A549 (cell line): ENCODE measurements at regions not wholly inside any gene's neighbourhood (a gene's known extent, or its start where the extent isn't known, plus 50 kb on each side); places are given as distances from the start of the nearest gene placed in this dataset.

ENCODE experiments used
- ATAC-seq, 2 experiments: fragments of 200-7000 bp in 1 of 2; fragments of >200 bp in 1 of 2; cut with Nextera tagmentation in 1 of 2; cut with Tn5 transposase in 1 of 2; 3 replicates each; pipeline versions ENCODE4 v1.8.0 to v1.9.1; 2018 to 2020; ENCODE audit warnings: mild to moderate bottlenecking in 1 of 2, moderate library complexity in 1 of 2
- CTCF ChIA-PET: fragments of 300-600 bp; sonication (Branson Sonifier 250); formaldehyde crosslinking; extraction: SDS; loops from one replicate; lab custom pipeline; 2021; ENCODE audit warnings: antibody characterized with exemption, inconsistent platforms; lab: Yijun Ruan, JAX
- POLR2A ChIA-PET: fragments of 350-600 bp; formaldehyde crosslinking; extraction: SDS; loops from one replicate; lab custom pipeline; 2021; ENCODE audit warnings: antibody characterized with exemption, inconsistent platforms; lab: Yijun Ruan, JAX
- DNase-seq, 2 experiments: peaks; one replicate each; pipeline versions ENCODE4 v3.0.0 to v3.0.0-alpha.2; 2011 to 2016; ENCODE audit warnings: low read depth in 1 of 2, low spot score in 1 of 2
- FAIRE-seq: peaks from 2 replicates; lab custom pipeline; 2011; peaks lifted over from hg19 to GRCh38; lab: Jason Lieb, UNC
- H3K27ac ChIP-seq, 2 experiments: fragments of >200 bp; sonication (Bioruptor Twin); formaldehyde crosslinking; 3 replicates each; pipeline ENCODE4 v1.5.1; 2016 to 2017
- H3K4me1 ChIP-seq: fragments of >200 bp; sonication (Bioruptor Twin); formaldehyde crosslinking; 3 replicates; pipeline ENCODE4 v1.6.1; 2016
- H3K4me2 ChIP-seq: fragments of >200 bp; sonication (Bioruptor Twin); formaldehyde crosslinking; 3 replicates; pipeline ENCODE4 v1.6.1; 2016
- H3K4me3 ChIP-seq: fragments of >200 bp; sonication (Bioruptor Twin); formaldehyde crosslinking; 3 replicates; pipeline ENCODE4 v1.5.1; 2016
- H3K9me3 ChIP-seq: fragments of >200 bp; sonication (Bioruptor Twin); formaldehyde crosslinking; 3 replicates; pipeline ENCODE4 v1.6.1; 2016
- CBX8 ChIP-seq: fragments of 200-600 bp; sonication (generic); IDR thresholded peaks from 2 replicates; pipeline ENCODE4 v1.6.1; 2016
- CTCF ChIP-seq: fragments of >200 bp; sonication (Bioruptor Twin); formaldehyde crosslinking; IDR thresholded peaks from 3 replicates; pipeline ENCODE4 v1.5.1; 2016
- EP300 ChIP-seq, 2 experiments: fragments of >200 bp; sonication (Bioruptor Twin); formaldehyde crosslinking; IDR thresholded peaks; 2 replicates in 1 of 2; 3 replicates in 1 of 2; pipeline ENCODE4 v1.6.1; 2016 to 2017
- HDAC2 ChIP-seq: fragments of 200-600 bp; sonication (generic); IDR thresholded peaks from 2 replicates; pipeline ENCODE4 v1.6.1; 2016
- HMGXB4 ChIP-seq: fragments of 250-450 bp; sonication (Bioruptor Pico); IDR thresholded peaks from 2 replicates; pipeline ENCODE4 v1.5.0; 2021; ENCODE audit warnings: mild to moderate bottlenecking, moderate library complexity, borderline replicate concordance
- JUNB ChIP-seq: fragments of >200 bp; sonication (Bioruptor Twin); formaldehyde crosslinking; IDR thresholded peaks from 2 replicates; pipeline ENCODE4 v1.6.1; 2016
- MYC ChIP-seq: IDR thresholded peaks from 2 replicates; pipeline ENCODE4 v1.6.1; 2012; ENCODE audit warnings: mild to moderate bottlenecking, inconsistent platforms, low read length, improper control_type of control experiment, borderline replicate concordance
- POLR2A ChIP-seq: IDR thresholded peaks from 2 replicates; pipeline ENCODE4 v1.6.1; 2012; ENCODE audit warnings: mild to moderate bottlenecking, low read length
- RFX5 ChIP-seq: fragments of 450-650 bp; IDR thresholded peaks from 2 replicates; pipeline ENCODE4 v1.7.1; 2014; ENCODE audit warnings: antibody characterized with exemption, mild to moderate bottlenecking, moderate library complexity
- RNF2 ChIP-seq: fragments of 200-600 bp; sonication (generic); IDR thresholded peaks from 2 replicates; pipeline ENCODE4 v1.6.1; 2016; ENCODE audit warnings: low read depth, mild to moderate bottlenecking, antibody characterized with exemption, moderate library complexity, borderline replicate concordance
- USF2 ChIP-seq: fragments of 450-650 bp; IDR thresholded peaks from 2 replicates; pipeline ENCODE4 v1.6.1; 2014; ENCODE audit warnings: antibody characterized with exemption
- ZNF302 ChIP-seq: fragments of 250-450 bp; sonication (Bioruptor Pico); IDR thresholded peaks from 2 replicates; pipeline ENCODE4 v1.9.0; 2021; ENCODE audit warnings: inconsistent platforms, mild to moderate bottlenecking, moderate library complexity
- WGBS: methylation state at CpG from one replicate; pipeline ENCODE4 v1.1.6; 2017; ENCODE audit errors: missing lambda C conversion rate; 5-methylcytosine and 5-hydroxymethylcytosine counted together
- TF ChIP-seq, protein P1 (sequence below): IDR thresholded peaks from 2 replicates; pipeline ENCODE4 v1.6.1; 2012; ENCODE audit warnings: low read depth, borderline replicate concordance
- TF ChIP-seq, protein P2 (sequence below): fragments of 150-350 bp; IDR thresholded peaks from 2 replicates; pipeline ENCODE4 v1.6.1; 2014; ENCODE audit warnings: low read depth, mild to moderate bottlenecking, low read length
- TF ChIP-seq, protein P3 (sequence below): fragments of 250-450 bp; sonication (Bioruptor Pico); IDR thresholded peaks from 2 replicates; pipeline ENCODE4 v1.5.0; 2020; ENCODE audit warnings: low read depth, mild to moderate bottlenecking, moderate library complexity

DNA sequence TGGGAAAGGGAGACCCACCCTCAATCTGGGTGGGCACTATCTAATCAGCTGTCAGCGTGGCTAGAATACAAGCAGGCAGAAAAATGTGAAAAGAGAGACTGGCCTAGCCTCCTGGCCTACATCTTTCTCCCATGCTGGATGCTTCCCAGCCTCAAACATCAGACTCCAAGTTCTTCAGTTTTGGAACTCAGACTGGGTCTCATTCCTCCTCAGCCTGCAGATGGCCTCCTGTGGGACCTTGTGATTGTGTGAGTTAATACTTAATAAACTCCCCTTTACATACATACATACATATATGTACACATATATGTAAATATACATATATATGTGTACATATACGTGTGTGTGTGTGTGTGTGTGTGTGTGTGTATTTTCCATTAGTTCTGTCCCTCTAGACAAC, 207.1 kb downstream of the BRINP2 start:
- 0% methylated on average over 2 of the region's 2 CpGs for WGBS
- no peak for ATAC-seq

DNA sequence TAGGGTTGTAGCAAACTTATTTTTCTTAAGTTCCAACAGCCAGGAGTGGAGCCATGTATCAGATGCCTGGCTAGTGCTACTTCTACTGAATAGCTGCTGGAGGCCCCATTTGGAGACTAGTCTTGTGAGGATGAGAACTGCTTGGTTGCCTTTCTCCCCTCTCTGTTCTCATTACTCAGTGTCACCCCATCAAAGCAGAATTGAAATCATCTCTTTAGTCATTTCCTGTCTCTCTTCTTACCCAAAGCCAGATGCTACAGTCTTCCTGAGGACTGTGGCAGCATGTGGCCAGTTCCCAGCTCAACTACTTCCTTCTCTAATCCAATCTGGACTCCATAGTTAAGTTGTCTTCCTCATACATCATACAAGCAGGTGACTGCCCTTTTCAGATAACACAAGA, 197.5 kb downstream of the BRINP2 start:
- no peak overlapping the region for H3K4me2 ChIP-seq
- no peak for TF ChIP-seq RNF2
- TF ChIP-seq, protein P1, sequence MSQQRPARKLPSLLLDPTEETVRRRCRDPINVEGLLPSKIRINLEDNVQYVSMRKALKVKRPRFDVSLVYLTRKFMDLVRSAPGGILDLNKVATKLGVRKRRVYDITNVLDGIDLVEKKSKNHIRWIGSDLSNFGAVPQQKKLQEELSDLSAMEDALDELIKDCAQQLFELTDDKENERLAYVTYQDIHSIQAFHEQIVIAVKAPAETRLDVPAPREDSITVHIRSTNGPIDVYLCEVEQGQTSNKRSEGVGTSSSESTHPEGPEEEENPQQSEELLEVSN: no peak
- TF ChIP-seq, all 56 proteins: peak for 0
- no peak for FAIRE-seq
- POLR2A ChIA-PET: no interaction called here
- Histone ChIP-seq H3K4me3 (no peak overlapping the region), H3K4me1 (no peaks in the 10 kb centered on the region), H3K9me3 (no peaks in the 10 kb centered on the region), H3K27ac (no peak overlapping the region)
- CTCF ChIA-PET: interaction anchor here (0.9 to 1.9 kb wide), 3 partner anchors 9 to 470 kb away, joined by 3 to 4 read pairs (median 3); no protein-coding TSS in a partner anchor
- ATAC-seq: no peak
- DNase-seq: no peak

More for the DNA sequence above, 207.1 kb downstream of the BRINP2 start:
- Histone ChIP-seq H3K4me2 (no peak overlapping the region), H3K9me3 (no peaks in the 10 kb centered on the region), H3K27ac (no peak overlapping the region), H3K4me1 (no peaks in the 10 kb centered on the region), H3K4me3 (no peak overlapping the region)
- FAIRE-seq (no peak), DNase-seq (no peak)
- ChIA-PET CTCF (interaction anchor here (0.6 to 1.4 kb wide), 2 partner anchors 9 to 775 kb away, joined by 3 read pairs; no protein-coding TSS in a partner anchor), POLR2A (no interaction called here)
- TF ChIP-seq JUNB: no peak
- TF ChIP-seq USF2: no peak
- TF ChIP-seq, protein P1: no peak
- no peak for TF ChIP-seq CTCF
- TF ChIP-seq HDAC2: no peak
- no peak for TF ChIP-seq ZNF302
- no peak for TF ChIP-seq EP300 (IDR thresholded peaks at IDR 0.05)
- TF ChIP-seq MYC: no peak
- TF ChIP-seq POLR2A: no peak
- no peak for TF ChIP-seq RFX5
- TF ChIP-seq, protein P2, sequence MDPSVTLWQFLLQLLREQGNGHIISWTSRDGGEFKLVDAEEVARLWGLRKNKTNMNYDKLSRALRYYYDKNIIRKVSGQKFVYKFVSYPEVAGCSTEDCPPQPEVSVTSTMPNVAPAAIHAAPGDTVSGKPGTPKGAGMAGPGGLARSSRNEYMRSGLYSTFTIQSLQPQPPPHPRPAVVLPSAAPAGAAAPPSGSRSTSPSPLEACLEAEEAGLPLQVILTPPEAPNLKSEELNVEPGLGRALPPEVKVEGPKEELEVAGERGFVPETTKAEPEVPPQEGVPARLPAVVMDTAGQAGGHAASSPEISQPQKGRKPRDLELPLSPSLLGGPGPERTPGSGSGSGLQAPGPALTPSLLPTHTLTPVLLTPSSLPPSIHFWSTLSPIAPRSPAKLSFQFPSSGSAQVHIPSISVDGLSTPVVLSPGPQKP: no peak
- TF ChIP-seq HMGXB4: no peak
- no peak for TF ChIP-seq CBX8
- TF ChIP-seq, protein P3, sequence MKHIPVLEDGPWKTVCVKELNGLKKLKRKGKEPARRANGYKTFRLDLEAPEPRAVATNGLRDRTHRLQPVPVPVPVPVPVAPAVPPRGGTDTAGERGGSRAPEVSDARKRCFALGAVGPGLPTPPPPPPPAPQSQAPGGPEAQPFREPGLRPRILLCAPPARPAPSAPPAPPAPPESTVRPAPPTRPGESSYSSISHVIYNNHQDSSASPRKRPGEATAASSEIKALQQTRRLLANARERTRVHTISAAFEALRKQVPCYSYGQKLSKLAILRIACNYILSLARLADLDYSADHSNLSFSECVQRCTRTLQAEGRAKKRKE (CRISPR knock-in tag): no peak
- TF ChIP-seq, all 56 proteins: peak for 0
